ENCODE measurements at regions not wholly inside any gene's neighbourhood (a gene's known extent, or its start where the extent isn't known, plus 50 kb on each side); places are given as distances from the start of the nearest gene placed in this dataset.

- H3K4me1 Mint-ChIP-seq (ENCODE audit: low read depth), result peaks cover 8% of the 10 kb centered on the region
- no peak for DNase-seq (ENCODE audit: low spot score)
- H3K9me3 Mint-ChIP-seq (ENCODE audit: low read depth), result no peaks in the 10 kb centered on the region
- TF ChIP-seq CTCF (IDR thresholded peaks at IDR 0.05), result no peak
- no peak overlapping the region for H3K4me3 Mint-ChIP-seq (ENCODE audit: unreplicated experiment)
- no peak overlapping the region for H3K27ac Mint-ChIP-seq (ENCODE audit: unreplicated experiment)
- peaks cover 6% of the 10 kb centered on the region for H3K27me3 Mint-ChIP-seq (ENCODE audit: low read depth)
- H3K36me3 Mint-ChIP-seq (ENCODE audit: low read depth), result no peaks in the 10 kb centered on the region
Measured at GRCh38 chr20:61168605-61169004, 83.5 kb upstream of the CDH4 start.

- Mint-ChIP-seq H3K27ac (ENCODE audit: unreplicated experiment) (no peak overlapping the region), H3K36me3 (ENCODE audit: low read depth) (no peaks in the 10 kb centered on the region), H3K9me3 (ENCODE audit: low read depth) (no peaks in the 10 kb centered on the region), H3K27me3 (ENCODE audit: low read depth) (peaks cover 6% of the 10 kb centered on the region), H3K4me3 (ENCODE audit: unreplicated experiment) (no peak overlapping the region), H3K4me1 (ENCODE audit: low read depth) (peaks cover 8% of the 10 kb centered on the region)
- DNase-seq (ENCODE audit: low spot score), result no peak
- no peak for TF ChIP-seq CTCF (IDR thresholded peaks at IDR 0.05)
Measured at GRCh38 chr20:61169874-61170273, 82.2 kb upstream of the CDH4 start.

GRCh38 chr20:61170496-61171320, 81.4 kb upstream of the CDH4 start:
- Mint-ChIP-seq H3K27me3 (ENCODE audit: low read depth) (peaks cover 6% of the 10 kb centered on the region), H3K27ac (ENCODE audit: unreplicated experiment) (no peak overlapping the region), H3K4me1 (ENCODE audit: low read depth) (peaks cover 8% of the 10 kb centered on the region), H3K9me3 (ENCODE audit: low read depth) (no peaks in the 10 kb centered on the region), H3K4me3 (ENCODE audit: unreplicated experiment) (no peak overlapping the region), H3K36me3 (ENCODE audit: low read depth) (no peaks in the 10 kb centered on the region)
- DNase-seq (ENCODE audit: low spot score), result no peak
- TF ChIP-seq CTCF (IDR thresholded peaks at IDR 0.05), result no peak

GRCh38 chr20:61173267-61173666, 78.8 kb upstream of the CDH4 start:
- H3K36me3 Mint-ChIP-seq (ENCODE audit: low read depth), result no peaks in the 10 kb centered on the region
- no peak for DNase-seq (ENCODE audit: low spot score)
- no peaks in the 10 kb centered on the region for H3K4me1 Mint-ChIP-seq (ENCODE audit: low read depth)
- H3K9me3 Mint-ChIP-seq (ENCODE audit: low read depth), result no peaks in the 10 kb centered on the region
- TF ChIP-seq CTCF (IDR thresholded peaks at IDR 0.05), result no peak
- peaks cover 6% of the 10 kb centered on the region for H3K27me3 Mint-ChIP-seq (ENCODE audit: low read depth)
- H3K4me3 Mint-ChIP-seq (ENCODE audit: unreplicated experiment), result no peak overlapping the region
- no peak overlapping the region for H3K27ac Mint-ChIP-seq (ENCODE audit: unreplicated experiment)

- H3K36me3 Mint-ChIP-seq (ENCODE audit: low read depth), result no peaks in the 10 kb centered on the region
- peaks cover 6% of the 10 kb centered on the region for H3K27me3 Mint-ChIP-seq (ENCODE audit: low read depth)
- H3K4me1 Mint-ChIP-seq (ENCODE audit: low read depth), result no peaks in the 10 kb centered on the region
- no peak for DNase-seq (ENCODE audit: low spot score)
- H3K4me3 Mint-ChIP-seq (ENCODE audit: unreplicated experiment), result no peak overlapping the region
- no peak for TF ChIP-seq CTCF (IDR thresholded peaks at IDR 0.05)
- H3K27ac Mint-ChIP-seq (ENCODE audit: unreplicated experiment), result no peak overlapping the region
- H3K9me3 Mint-ChIP-seq (ENCODE audit: low read depth), result no peaks in the 10 kb centered on the region
Measured at GRCh38 chr20:61173961-61174725, 77.9 kb upstream of the CDH4 start.
